ENCODE measurements at regions not wholly inside any gene's neighbourhood (a gene's known extent, or its start where the extent isn't known, plus 50 kb on each side); places are given as distances from the start of the nearest gene placed in this dataset.

- TF ChIP-seq ATF2 (IDR thresholded peaks at IDR 0.05; ENCODE audit: low read length) = no peak
- TF ChIP-seq CHD2 (IDR thresholded peaks at IDR 0.05; ENCODE audit: borderline replicate concordance, low read depth, low read length) = no peak
- no peak for TF ChIP-seq IKZF1 (conservative IDR thresholded peaks at IDR 0.05)
Observed at GRCh38 chrX:93594780-93595179, 78.6 kb downstream of the NAP1L3 start (continued).

GRCh38 chrX:93593966-93594365, 79.4 kb downstream of the NAP1L3 start:
- H3K4me1 ChIP-seq (ENCODE audit: control insufficient read depth, insufficient read depth, low read length) = no peaks in the 10 kb centered on the region
- in situ Hi-C loops (cut with MboI) (no loop called here), intact Hi-C loops (cut with micrococcal nuclease; ENCODE audit: unreplicated experiment) (no loop called here)
- H3K27ac ChIP-seq (ENCODE audit: control insufficient read depth, insufficient read depth) = no peak overlapping the region
- H3K9ac ChIP-seq (ENCODE audit: control insufficient read depth, insufficient read depth, low read length) = no peak overlapping the region
- no peak for FAIRE-seq
- 46% methylated on average over 2 of the region's 2 CpGs for WGBS (ENCODE audit: insufficient coverage, insufficient replicate concordance, low lambda C conversion rate, missing lambda C conversion rate)
- H3K4me2 ChIP-seq (ENCODE audit: control insufficient read depth, insufficient read depth) = no peak overlapping the region
- no peaks in the 10 kb centered on the region for H3K27me3 ChIP-seq (replicated peaks in 1 of 2; ENCODE audit: control insufficient read depth in 2 of 2, insufficient read depth in 2 of 2, low read length in 1 of 2)
- no peaks in the 10 kb centered on the region for H3K36me3 ChIP-seq (ENCODE audit: control insufficient read depth in 2 of 2, insufficient read depth in 2 of 2, low read length in 1 of 2)
- ChIA-PET SMC1A (ENCODE audit: uncharacterized antibody, unreplicated experiment) (no interaction called here), POLR2A (no interaction called here), RAD21 (ENCODE audit: unreplicated experiment) (no interaction called here), CTCF (no interaction called here)
- DNase-seq (ENCODE audit: low read depth, low spot score) = no peak
- H2AFZ ChIP-seq (ENCODE audit: control insufficient read depth, low read depth, low read length) = no peak overlapping the region
- H3K79me2 ChIP-seq (ENCODE audit: control insufficient read depth, insufficient read depth, low read length) = no peaks in the 10 kb centered on the region
- no peak overlapping the region for H3K4me3 ChIP-seq
- no peaks in the 10 kb centered on the region for H3K9me3 ChIP-seq (replicated peaks; ENCODE audit: control insufficient read depth, insufficient read depth, low read length)
- no TSS peak for BruUV-seq (replicated peaks)
- ATAC-seq = no peak
- no peaks in the 10 kb centered on the region for H4K20me1 ChIP-seq (ENCODE audit: control insufficient read depth, insufficient read depth)
- TF ChIP-seq BCL3 (IDR thresholded peaks at IDR 0.05; ENCODE audit: borderline replicate concordance, insufficient read depth, low read depth, low read length, poor library complexity, severe bottlenecking) = no peak
- TF ChIP-seq JUND (IDR thresholded peaks at IDR 0.05; ENCODE audit: low read depth, low read length) = no peak
- no peak for TF ChIP-seq POLR2AphosphoS2 (IDR thresholded peaks at IDR 0.05; ENCODE audit: low read depth, low read length)
- TF ChIP-seq ASH2L (IDR thresholded peaks at IDR 0.05; ENCODE audit: borderline replicate concordance, low read depth) = no peak
- no peak for TF ChIP-seq ZNF217 (IDR thresholded peaks at IDR 0.05)
- TF ChIP-seq CBFB (IDR thresholded peaks at IDR 0.05; ENCODE audit: low read depth) = no peak
- TF ChIP-seq HDAC6 (IDR thresholded peaks at IDR 0.05; ENCODE audit: unreplicated experiment) = no peak
- no peak for TF ChIP-seq MEF2B (IDR thresholded peaks at IDR 0.05; ENCODE audit: partially characterized antibody, poor library complexity, severe bottlenecking)
- no peak for TF ChIP-seq PAX5 (IDR thresholded peaks at IDR 0.05; ENCODE audit: borderline replicate concordance, low read depth, low read length)
- TF ChIP-seq, protein P1, sequence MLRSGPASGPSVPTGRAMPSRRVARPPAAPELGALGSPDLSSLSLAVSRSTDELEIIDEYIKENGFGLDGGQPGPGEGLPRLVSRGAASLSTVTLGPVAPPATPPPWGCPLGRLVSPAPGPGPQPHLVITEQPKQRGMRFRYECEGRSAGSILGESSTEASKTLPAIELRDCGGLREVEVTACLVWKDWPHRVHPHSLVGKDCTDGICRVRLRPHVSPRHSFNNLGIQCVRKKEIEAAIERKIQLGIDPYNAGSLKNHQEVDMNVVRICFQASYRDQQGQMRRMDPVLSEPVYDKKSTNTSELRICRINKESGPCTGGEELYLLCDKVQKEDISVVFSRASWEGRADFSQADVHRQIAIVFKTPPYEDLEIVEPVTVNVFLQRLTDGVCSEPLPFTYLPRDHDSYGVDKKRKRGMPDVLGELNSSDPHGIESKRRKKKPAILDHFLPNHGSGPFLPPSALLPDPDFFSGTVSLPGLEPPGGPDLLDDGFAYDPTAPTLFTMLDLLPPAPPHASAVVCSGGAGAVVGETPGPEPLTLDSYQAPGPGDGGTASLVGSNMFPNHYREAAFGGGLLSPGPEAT (IDR thresholded peaks at IDR 0.05; ENCODE audit: low read depth) = no peak
- TF ChIP-seq ZBTB4 (CRISPR knock-in tag; IDR thresholded peaks at IDR 0.05) = no peak
